IMR-90 (cell line): ENCODE measurements at regions not wholly inside any gene's neighbourhood (a gene's known extent, or its start where the extent isn't known, plus 50 kb on each side); places are given as distances from the start of the nearest gene placed in this dataset.
A peak's percentile ranks its signal among the peaks of the same experiment; 100 is the strongest.

Source experiments
- ATAC-seq: fragments of 200-7000 bp; cut with Tn5 transposase; 2 replicates; pipeline ENCODE4 v1.9.1; 2020; ENCODE audit warnings: low read depth, mild to moderate bottlenecking, moderate library complexity
- BruUV-seq: library from RNA; stranded (reverse); fragments of 400-500 nt; replicated peaks from 2 replicates; lab custom pipeline; 2021; lab: Mats Ljungman, UMichigan
- CTCF ChIA-PET: fragments of 300-600 bp; formaldehyde crosslinking; extraction: SDS; loops from one replicate; lab custom pipeline; 2021; ENCODE audit warnings: antibody characterized with exemption; lab: Yijun Ruan, JAX
- POLR2A ChIA-PET: fragments of 300-600 bp; sonication (Branson Sonifier 250); formaldehyde crosslinking; loops from one replicate; lab custom pipeline; 2022; ENCODE audit warnings: antibody characterized with exemption; ENCODE audit not compliant: unreplicated experiment; lab: Charles Lee
- DNase-seq: peaks from one replicate; pipeline ENCODE4 v3.0.0; 2013
- H2AFZ ChIP-seq: replicated peaks from 2 replicates; pipeline ENCODE3; 2013; ENCODE audit warnings: low read length, mild to moderate bottlenecking; ENCODE audit not compliant: poor library complexity
- H2AK5ac ChIP-seq: 2 replicates; pipeline ENCODE4 v1.6.1; 2013; ENCODE audit warnings: low read depth, low read length, inconsistent platforms
- H2AK9ac ChIP-seq: replicated peaks from 2 replicates; pipeline ENCODE3; 2013; ENCODE audit warnings: mild to moderate bottlenecking, low read depth, low read length, moderate library complexity; ENCODE audit not compliant: poor library complexity
- H2BK120ac ChIP-seq: 2 replicates; pipeline ENCODE4 v1.6.1; 2013; ENCODE audit warnings: low read depth, low read length, inconsistent platforms
- H2BK15ac ChIP-seq: 3 replicates; pipeline ENCODE4 v1.6.1; 2013; ENCODE audit warnings: low read depth, low read length, inconsistent platforms
- H2BK20ac ChIP-seq: 2 replicates; pipeline ENCODE4 v1.6.1; 2013; ENCODE audit warnings: low read depth, mild to moderate bottlenecking, inconsistent platforms, low read length, moderate library complexity
- H2BK5ac ChIP-seq: 2 replicates; pipeline ENCODE4 v1.6.1; 2013; ENCODE audit warnings: mild to moderate bottlenecking, low read depth, low read length, inconsistent platforms; ENCODE audit not compliant: poor library complexity, severe bottlenecking
- H3K14ac ChIP-seq: replicated peaks from 2 replicates; pipeline ENCODE4 v1.6.1; 2013; ENCODE audit warnings: low read depth, low read length, inconsistent platforms
- H3K18ac ChIP-seq: 2 replicates; pipeline ENCODE4 v1.6.1; 2013; ENCODE audit warnings: low read depth, low read length, control low read depth
- H3K23ac ChIP-seq: 2 replicates; pipeline ENCODE4 v1.6.1; 2013; ENCODE audit warnings: low read depth, low read length, inconsistent platforms
- H3K27ac ChIP-seq: 2 replicates; pipeline ENCODE4 v1.5.1; 2013; ENCODE audit warnings: mild to moderate bottlenecking, control low read depth, low read length; ENCODE audit not compliant: insufficient read depth
- H3K27me3 ChIP-seq: 2 replicates; pipeline ENCODE4 v1.6.1; 2013; ENCODE audit warnings: low read length; ENCODE audit not compliant: control insufficient read depth, insufficient read depth
- H3K36me3 ChIP-seq: 2 replicates; pipeline ENCODE4 v1.6.1; 2013; ENCODE audit warnings: low read length, mixed read lengths; ENCODE audit not compliant: control insufficient read depth, insufficient read depth
- H3K4ac ChIP-seq: 2 replicates; pipeline ENCODE4 v1.6.1; 2013; ENCODE audit warnings: low read depth, low read length, inconsistent platforms
- H3K4me1 ChIP-seq: 2 replicates; pipeline ENCODE4 v1.6.1; 2013; ENCODE audit warnings: low read length, mixed read lengths; ENCODE audit not compliant: control insufficient read depth, insufficient read depth
- H3K4me2 ChIP-seq: 2 replicates; pipeline ENCODE4 v1.6.1; 2013; ENCODE audit warnings: low read depth, mild to moderate bottlenecking, control low read depth, low read length, moderate library complexity
- H3K4me3 ChIP-seq: 2 replicates; pipeline ENCODE4 v1.5.1; 2013; ENCODE audit warnings: low read depth, mild to moderate bottlenecking, control low read depth, low read length, moderate library complexity; ENCODE audit not compliant: insufficient read depth
- H3K56ac ChIP-seq: 2 replicates; pipeline ENCODE4 v1.6.1; 2013; ENCODE audit warnings: low read length, inconsistent platforms; ENCODE audit not compliant: insufficient read depth; ENCODE audit errors: extremely low read depth
- H3K79me1 ChIP-seq, 2 experiments: 2 replicates each; pipeline ENCODE4 v1.6.1; 2013; ENCODE audit warnings: low read length in 2 of 2, inconsistent platforms in 1 of 2, low read depth in 1 of 2
- H3K9ac ChIP-seq: 2 replicates; pipeline ENCODE4 v1.6.1; 2013; ENCODE audit warnings: low read depth, low read length, control low read depth
- H3K9me1 ChIP-seq: 2 replicates; pipeline ENCODE4 v1.6.1; 2013; ENCODE audit warnings: low read length, inconsistent platforms; ENCODE audit not compliant: insufficient read depth
- H3K9me3 ChIP-seq: 2 replicates; pipeline ENCODE4 v1.6.1; 2013; ENCODE audit warnings: low read length; ENCODE audit not compliant: control insufficient read depth, insufficient read depth
- H4K20me1 ChIP-seq: 2 replicates; pipeline ENCODE4 v1.6.1; 2013; ENCODE audit warnings: low read length, inconsistent platforms; ENCODE audit not compliant: insufficient read depth
- H4K5ac ChIP-seq: 2 replicates; pipeline ENCODE4 v1.6.1; 2013; ENCODE audit warnings: mild to moderate bottlenecking, low read depth, low read length, control low read depth
- H4K8ac ChIP-seq, 2 experiments: 2 replicates each; pipeline ENCODE4 v1.6.1; 2013; ENCODE audit warnings: low read depth in 2 of 2, low read length in 2 of 2, control low read depth in 1 of 2, inconsistent platforms in 1 of 2
- H4K91ac ChIP-seq: 2 replicates; pipeline ENCODE4 v1.6.1; 2013; ENCODE audit warnings: low read depth, low read length, inconsistent platforms; ENCODE audit not compliant: insufficient read depth
- MXI1 ChIP-seq: IDR thresholded peaks from 2 replicates; pipeline ENCODE4 v1.6.1; 2012; ENCODE audit warnings: low read depth, mild to moderate bottlenecking, low read length, moderate library complexity, borderline replicate concordance
- NFE2L2 ChIP-seq: fragments of 150-350 bp; IDR thresholded peaks from 2 replicates; pipeline ENCODE4 v1.6.1; 2016; ENCODE audit warnings: low read depth, mild to moderate bottlenecking, low read length
- whole genome bisulfite sequencing, 2 experiments: methylation state at CpG; one replicate each; pipeline versions ENCODE4 v1.1.5 to v1.1.7; 2013; ENCODE audit warnings: missing lambda C conversion rate in 2 of 2; ENCODE audit not compliant: insufficient read length in 1 of 2; ENCODE audit errors: extremely low coverage in 2 of 2; 5-methylcytosine and 5-hydroxymethylcytosine counted together
- dilution Hi-C: fragments of 300-500 bp; cut with HindIII; formaldehyde crosslinking; loops from one replicate; pipeline ENCODE4 v1.14.3; 2018; ENCODE audit warnings: low sequenced_read_pairs; ENCODE audit not compliant: unreplicated experiment
- in situ Hi-C: fragments of 300-500 bp; cut with MboI; formaldehyde crosslinking; loops from 3 replicates; pipeline ENCODE4 v1.14.3; 2019; ENCODE audit warnings: low sequenced_read_pairs, inconsistent platforms, mixed read lengths
- intact Hi-C: fragments of 100-400 bp; cut with micrococcal nuclease; formaldehyde crosslinking; loops from 2 replicates; pipeline ENCODE4 v1.10.0; 2022

DNA sequence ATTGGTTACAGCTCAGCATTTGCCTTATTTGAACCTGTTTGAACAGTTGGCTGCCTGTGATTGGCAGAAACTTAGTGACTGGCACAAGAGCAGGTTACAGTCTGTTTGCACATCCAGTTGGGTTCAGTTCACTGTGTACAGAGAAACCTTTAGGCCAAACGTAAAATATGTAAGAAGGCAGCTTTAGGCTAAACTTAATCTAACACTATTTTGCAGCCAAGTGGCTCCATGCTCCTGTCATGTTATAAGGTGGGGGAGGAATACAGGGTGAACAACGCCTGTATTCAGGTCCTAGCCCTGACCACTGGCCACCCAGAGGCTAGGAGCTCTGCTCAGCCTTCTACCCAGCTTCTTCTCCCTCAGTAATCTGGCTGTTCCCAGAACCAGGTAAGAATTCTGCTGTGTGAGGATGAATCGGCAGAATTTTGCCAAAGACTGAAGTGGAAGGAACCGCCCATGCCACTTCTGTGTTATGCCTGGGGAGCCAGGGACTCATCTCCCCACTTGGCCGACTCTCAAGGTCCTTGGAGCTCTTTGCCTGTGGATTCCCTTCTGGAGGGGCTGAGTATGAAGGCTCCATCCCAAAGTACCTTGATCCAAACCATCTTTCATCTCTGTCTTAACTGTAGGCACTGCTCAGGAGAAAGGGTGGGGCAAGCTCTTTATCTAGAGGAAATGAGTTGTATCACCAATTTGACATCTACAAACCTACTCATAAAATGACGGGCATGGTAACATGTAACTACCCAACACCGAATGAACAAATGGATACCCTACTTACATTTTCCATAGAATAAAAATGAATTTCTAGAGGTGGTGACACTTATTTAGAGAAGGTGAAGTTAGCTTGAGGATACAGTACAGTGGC, 164.4 kb upstream of the NAMPT start:
- H2AK5ac ChIP-seq: no peak overlapping the region
- ChIA-PET POLR2A (no interaction called here), CTCF (no interaction called here)
- no peak overlapping the region for H2BK5ac ChIP-seq
- no peaks in the 10 kb centered on the region for H3K36me3 ChIP-seq
- H3K56ac ChIP-seq: no peak overlapping the region
- no peak overlapping the region for H3K18ac ChIP-seq
- ATAC-seq: no peak
- in situ Hi-C loops (no loop called here), intact Hi-C loops (no loop called here), dilution Hi-C loops (no loop called here)
- no peak overlapping the region for H2BK120ac ChIP-seq
- H3K4me1 ChIP-seq: no peaks in the 10 kb centered on the region; the same call in 1 of the 2 replicates
- no TSS peak for BruUV-seq
- H2BK20ac ChIP-seq: 0 out of 2 replicates have a peak overlapping the region, but pooled peaks have one; percentile 26
- H3K9ac ChIP-seq: no peak overlapping the region
- no peak overlapping the region for H2BK15ac ChIP-seq
- H2AFZ ChIP-seq: no peak overlapping the region
- no peaks in the 10 kb centered on the region for H3K79me1 ChIP-seq
- no peak overlapping the region for H3K23ac ChIP-seq
- H3K4me2 ChIP-seq: no peak overlapping the region
- no peaks in the 10 kb centered on the region for H3K9me3 ChIP-seq
- no peak overlapping the region for H4K5ac ChIP-seq
- H3K27me3 ChIP-seq: no peaks in the 10 kb centered on the region
- no peak overlapping the region for H3K27ac ChIP-seq
- H2AK9ac ChIP-seq: no peak overlapping the region
- H4K8ac ChIP-seq: no peak overlapping the region
- WGBS, 2 experiments: no CpG with 5 or more reads among the region's 7 CpGs
- H3K4me3 ChIP-seq: no peak overlapping the region
- DNase-seq: no peak
- H4K91ac ChIP-seq: no peak overlapping the region
- no peaks in the 10 kb centered on the region for H4K20me1 ChIP-seq
- H3K9me1 ChIP-seq: no peaks in the 10 kb centered on the region
- H3K4ac ChIP-seq: no peak overlapping the region
- no peak for TF ChIP-seq MXI1
- peak; percentile 71; the same call in 1 of the 2 replicates for TF ChIP-seq NFE2L2
- H3K14ac ChIP-seq: no peak overlapping the region
